ENCODE measurements at regions not wholly inside any gene's neighbourhood (a gene's known extent, or its start where the extent isn't known, plus 50 kb on each side); places are given as distances from the start of the nearest gene placed in this dataset.

- no peak for TF ChIP-seq CTCF (IDR thresholded peaks at IDR 0.05; ENCODE audit: low read depth, low read length)
- no peak for TF ChIP-seq EZH2phosphoT487 (IDR thresholded peaks at IDR 0.05; ENCODE audit: low read depth)
Measured at GRCh38 chr6:92011681-92012245, 1407.6 kb downstream of the EPHA7 start.

All from OCI-LY3 (cell line).